HCT116 (cell line): ENCODE measurements at regions not wholly inside any gene's neighbourhood (a gene's known extent, or its start where the extent isn't known, plus 50 kb on each side); places are given as distances from the start of the nearest gene placed in this dataset.

ENCODE experiments used
- ATAC-seq: fragments of 200-7000 bp; cut with Tn5 transposase; 2 replicates; pipeline ENCODE4 v1.9.1; 2020; ENCODE audit warnings: mild to moderate bottlenecking, moderate library complexity
- BruUV-seq: library from RNA; stranded (reverse); fragments of 400-500 nt; replicated peaks from 2 replicates; lab custom pipeline; 2021; lab: Mats Ljungman, UMichigan
- CTCF ChIA-PET: fragments of 300-600 bp; sonication (Branson Sonifier 250); formaldehyde crosslinking; loops from one replicate; lab custom pipeline; 2021; ENCODE audit warnings: antibody characterized with exemption; lab: Charles Lee
- POLR2A ChIA-PET: fragments of 300-600, 350-600 bp; sonication (Branson Sonifier 250); formaldehyde crosslinking; loops from one replicate; lab custom pipeline; 2021; ENCODE audit warnings: antibody characterized with exemption; lab: Charles Lee
- RAD21 ChIA-PET, 2 experiments: fragments of 300-600 bp; sonication (Branson Sonifier 250); formaldehyde crosslinking; loops; one replicate each; lab custom pipeline; 2023; ENCODE audit warnings: low total read pairs in 2 of 2; ENCODE audit not compliant: uncharacterized antibody in 2 of 2, unreplicated experiment in 2 of 2, low non-redundant PET in 1 of 2; lab: Charles Lee
- DNase-seq: peaks from one replicate; pipeline ENCODE4 v3.0.0-alpha.2; 2010; ENCODE audit warnings: low read depth, low spot score
- H2AFZ ChIP-seq: fragments of 200-600 bp; shearing (Covaris generic), sonication (generic); 2 replicates; pipeline ENCODE4 v1.6.1; 2017; ENCODE audit warnings: low read depth, mixed run types, mixed read lengths, antibody characterized with exemption, low read length; ENCODE audit not compliant: poor library complexity, severe bottlenecking
- H3K27ac ChIP-seq: 2 replicates; pipeline ENCODE4 v1.5.1; 2012; ENCODE audit warnings: low read depth, low read length
- H3K27me3 ChIP-seq: fragments of 200-600 bp; sonication (generic); 2 replicates; pipeline ENCODE4 v1.6.1; 2016; ENCODE audit warnings: mixed run types, low read length, mixed read lengths; ENCODE audit not compliant: insufficient read depth
- H3K36me3 ChIP-seq, 2 experiments: fragments of 200-500 bp in 1 of 2; fragments of 200-600 bp in 1 of 2; sonication (Bioruptor generic) in 1 of 2; sonication (generic) in 1 of 2; 2 replicates each; pipeline versions ENCODE4 v1.5.1 to v1.6.1; 2014 to 2016; ENCODE audit warnings: low read length in 2 of 2, inconsistent platforms in 1 of 2, mixed read lengths in 1 of 2, mixed run types in 1 of 2; ENCODE audit not compliant: insufficient read depth in 2 of 2, control insufficient read depth in 1 of 2
- H3K4me1 ChIP-seq, 2 experiments: fragments of 200-600 bp in 1 of 2; sonication (generic) in 1 of 2; 2 replicates each; pipeline versions ENCODE4 v1.5.1 to v1.6.1; 2012 to 2017; ENCODE audit warnings: low read length in 2 of 2, inconsistent platforms in 1 of 2, mild to moderate bottlenecking in 1 of 2, mixed read lengths in 1 of 2, mixed run types in 1 of 2, moderate library complexity in 1 of 2; ENCODE audit not compliant: insufficient read depth in 2 of 2, control insufficient read depth in 1 of 2
- H3K4me2 ChIP-seq: fragments of 200-600 bp; sonication (generic); 2 replicates; pipeline ENCODE4 v1.6.1; 2017; ENCODE audit warnings: mixed run types, low read length, mixed read lengths
- H3K4me3 ChIP-seq, 2 experiments: fragments of 200-600 bp in 1 of 2; sonication (generic) in 1 of 2; replicated peaks in 1 of 2; 2 replicates each; pipeline ENCODE4 v1.5.1; 2011 to 2016; ENCODE audit warnings: low read length in 2 of 2, control low read depth in 1 of 2, low read depth in 1 of 2, mild to moderate bottlenecking in 1 of 2, mixed read lengths in 1 of 2, mixed run types in 1 of 2
- H3K79me2 ChIP-seq: fragments of 200-600 bp; sonication (generic); 2 replicates; pipeline ENCODE4 v1.6.1; 2017; ENCODE audit warnings: mild to moderate bottlenecking, mixed run types, low read length, moderate library complexity, mixed read lengths; ENCODE audit not compliant: insufficient read depth
- H3K9ac ChIP-seq: fragments of 200-600 bp; sonication (generic); 2 replicates; pipeline ENCODE4 v1.6.1; 2016; ENCODE audit warnings: low read length, mixed read lengths
- H3K9me2 ChIP-seq: fragments of 200-600 bp; sonication (generic), shearing (Covaris generic); 2 replicates; pipeline ENCODE4 v1.6.1; 2017; ENCODE audit warnings: mixed run types, mild to moderate bottlenecking, moderate library complexity; ENCODE audit not compliant: insufficient read depth
- H3K9me3 ChIP-seq, 2 experiments: fragments of 200-500 bp in 1 of 2; fragments of 200-600 bp in 1 of 2; sonication (Bioruptor generic) in 1 of 2; sonication (generic) in 1 of 2; 2 replicates each; pipeline ENCODE4 v1.6.1; 2014 to 2017; ENCODE audit warnings: low read length in 2 of 2, mixed read lengths in 2 of 2, inconsistent platforms in 1 of 2, low read depth in 1 of 2, mild to moderate bottlenecking in 1 of 2, mixed run types in 1 of 2, moderate library complexity in 1 of 2; ENCODE audit not compliant: control insufficient read depth in 1 of 2, insufficient read depth in 1 of 2
- H4K20me1 ChIP-seq: fragments of 200-600 bp; sonication (generic), shearing (Covaris generic); 2 replicates; pipeline ENCODE4 v1.6.1; 2017; ENCODE audit warnings: mixed run types, mild to moderate bottlenecking, moderate library complexity; ENCODE audit not compliant: insufficient read depth
- EZH2 ChIP-seq: fragments of 200-600 bp; sonication (generic); IDR thresholded peaks from 2 replicates; pipeline ENCODE4 v1.6.1; 2017; ENCODE audit warnings: antibody characterized with exemption, mixed run types
- JUND ChIP-seq: IDR thresholded peaks from 2 replicates; pipeline ENCODE4 v1.6.1; 2012
- SIN3A ChIP-seq: IDR thresholded peaks from 2 replicates; pipeline ENCODE4 v1.6.1; 2012; ENCODE audit warnings: low read depth
- ZFX ChIP-seq: fragments of 450-650 bp; IDR thresholded peaks from 2 replicates; pipeline ENCODE4 v1.6.1; 2017
- intact Hi-C: fragments of 100-400 bp; cut with micrococcal nuclease; formaldehyde crosslinking; loops from 2 replicates; pipeline ENCODE4 v1.10.0; 2022
- TF ChIP-seq, protein P1 (sequence below): IDR thresholded peaks from 2 replicates; pipeline ENCODE4 v1.6.1; 2011; ENCODE audit warnings: mild to moderate bottlenecking, low read length, moderate library complexity; ENCODE audit not compliant: insufficient replicate concordance; ENCODE audit errors: extremely low read depth
- TF ChIP-seq, protein P2 (sequence below), 3 experiments: fragments of 200-600 bp in 1 of 3; sonication (generic) in 1 of 3; IDR thresholded peaks in 2 of 3; conservative IDR thresholded peaks in 1 of 3; 2 replicates each; pipeline ENCODE4 v1.5.1; 2012 to 2017; ENCODE audit warnings: low read depth in 2 of 3, low read length in 2 of 3, antibody characterized with exemption in 1 of 3, borderline replicate concordance in 1 of 3, control low read depth in 1 of 3, mild to moderate bottlenecking in 1 of 3, mixed read lengths in 1 of 3, mixed run types in 1 of 3, moderate library complexity in 1 of 3; ENCODE audit not compliant: insufficient read depth in 1 of 3
- TF ChIP-seq, protein P3 (sequence below): IDR thresholded peaks from 2 replicates; pipeline ENCODE4 v1.6.1; 2012; ENCODE audit warnings: low read depth
- TF ChIP-seq, protein P4 (sequence below): IDR thresholded peaks from 2 replicates; pipeline ENCODE4 v1.6.1; 2012

DNA sequence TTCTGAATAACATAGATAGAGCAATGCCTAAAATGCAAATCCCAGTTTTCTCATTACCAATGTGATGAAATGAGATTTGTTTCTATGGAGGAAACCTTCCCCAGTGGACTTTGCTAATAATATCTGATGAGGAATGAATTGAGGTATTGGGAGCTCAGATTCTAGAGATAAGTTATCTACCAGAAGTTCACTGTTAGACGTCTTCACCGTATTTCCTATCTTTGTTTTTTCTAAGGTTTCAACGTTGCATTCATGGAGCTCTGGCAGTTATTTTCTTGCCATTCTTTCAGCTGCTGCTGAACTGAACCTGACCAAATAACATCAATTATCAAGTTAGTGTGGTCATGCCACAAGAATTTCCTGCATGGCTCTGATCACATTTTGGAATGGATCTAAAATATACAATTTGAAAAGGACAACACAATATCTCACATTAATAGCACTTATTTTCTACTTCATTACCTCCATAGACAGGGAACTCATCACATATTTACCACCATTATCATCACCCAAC is 511.8 kb upstream of the LCORL start:
- no peaks in the 10 kb centered on the region for H3K4me1 ChIP-seq
- intact Hi-C loops, result no loop called here
- H3K27me3 ChIP-seq, result no peaks in the 10 kb centered on the region
- RAD21 ChIA-PET, result no interaction called here
- H3K27ac ChIP-seq, result no peak overlapping the region
- POLR2A ChIA-PET, result no interaction called here
- no peak overlapping the region for H3K4me2 ChIP-seq
- H2AFZ ChIP-seq, result no peak overlapping the region
- ATAC-seq (no peak), DNase-seq (no peak)
- no peaks in the 10 kb centered on the region for H4K20me1 ChIP-seq
- CTCF ChIA-PET, result no interaction called here
- no peaks in the 10 kb centered on the region for H3K36me3 ChIP-seq
- no peaks in the 10 kb centered on the region for H3K9me2 ChIP-seq
- H3K9me3 ChIP-seq, result no peaks in the 10 kb centered on the region
- TF ChIP-seq EZH2 (no peak), ZFX (no peak), JUND (no peak), SIN3A (no peak)
- TF ChIP-seq, protein P1, sequence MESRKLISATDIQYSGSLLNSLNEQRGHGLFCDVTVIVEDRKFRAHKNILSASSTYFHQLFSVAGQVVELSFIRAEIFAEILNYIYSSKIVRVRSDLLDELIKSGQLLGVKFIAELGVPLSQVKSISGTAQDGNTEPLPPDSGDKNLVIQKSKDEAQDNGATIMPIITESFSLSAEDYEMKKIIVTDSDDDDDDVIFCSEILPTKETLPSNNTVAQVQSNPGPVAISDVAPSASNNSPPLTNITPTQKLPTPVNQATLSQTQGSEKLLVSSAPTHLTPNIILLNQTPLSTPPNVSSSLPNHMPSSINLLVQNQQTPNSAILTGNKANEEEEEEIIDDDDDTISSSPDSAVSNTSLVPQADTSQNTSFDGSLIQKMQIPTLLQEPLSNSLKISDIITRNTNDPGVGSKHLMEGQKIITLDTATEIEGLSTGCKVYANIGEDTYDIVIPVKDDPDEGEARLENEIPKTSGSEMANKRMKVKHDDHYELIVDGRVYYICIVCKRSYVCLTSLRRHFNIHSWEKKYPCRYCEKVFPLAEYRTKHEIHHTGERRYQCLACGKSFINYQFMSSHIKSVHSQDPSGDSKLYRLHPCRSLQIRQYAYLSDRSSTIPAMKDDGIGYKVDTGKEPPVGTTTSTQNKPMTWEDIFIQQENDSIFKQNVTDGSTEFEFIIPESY, result no peak
- TF ChIP-seq, protein P2, sequence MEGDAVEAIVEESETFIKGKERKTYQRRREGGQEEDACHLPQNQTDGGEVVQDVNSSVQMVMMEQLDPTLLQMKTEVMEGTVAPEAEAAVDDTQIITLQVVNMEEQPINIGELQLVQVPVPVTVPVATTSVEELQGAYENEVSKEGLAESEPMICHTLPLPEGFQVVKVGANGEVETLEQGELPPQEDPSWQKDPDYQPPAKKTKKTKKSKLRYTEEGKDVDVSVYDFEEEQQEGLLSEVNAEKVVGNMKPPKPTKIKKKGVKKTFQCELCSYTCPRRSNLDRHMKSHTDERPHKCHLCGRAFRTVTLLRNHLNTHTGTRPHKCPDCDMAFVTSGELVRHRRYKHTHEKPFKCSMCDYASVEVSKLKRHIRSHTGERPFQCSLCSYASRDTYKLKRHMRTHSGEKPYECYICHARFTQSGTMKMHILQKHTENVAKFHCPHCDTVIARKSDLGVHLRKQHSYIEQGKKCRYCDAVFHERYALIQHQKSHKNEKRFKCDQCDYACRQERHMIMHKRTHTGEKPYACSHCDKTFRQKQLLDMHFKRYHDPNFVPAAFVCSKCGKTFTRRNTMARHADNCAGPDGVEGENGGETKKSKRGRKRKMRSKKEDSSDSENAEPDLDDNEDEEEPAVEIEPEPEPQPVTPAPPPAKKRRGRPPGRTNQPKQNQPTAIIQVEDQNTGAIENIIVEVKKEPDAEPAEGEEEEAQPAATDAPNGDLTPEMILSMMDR (IDR thresholded peaks at IDR 0.05 in 2 of 3, conservative IDR thresholded peaks at IDR 0.05 in 1 of 3; ENCODE audit: borderline replicate concordance in 1 of 3, insufficient read depth in 1 of 3, low read depth in 2 of 3, low read length in 2 of 3), result no peak
- TF ChIP-seq, protein P3, sequence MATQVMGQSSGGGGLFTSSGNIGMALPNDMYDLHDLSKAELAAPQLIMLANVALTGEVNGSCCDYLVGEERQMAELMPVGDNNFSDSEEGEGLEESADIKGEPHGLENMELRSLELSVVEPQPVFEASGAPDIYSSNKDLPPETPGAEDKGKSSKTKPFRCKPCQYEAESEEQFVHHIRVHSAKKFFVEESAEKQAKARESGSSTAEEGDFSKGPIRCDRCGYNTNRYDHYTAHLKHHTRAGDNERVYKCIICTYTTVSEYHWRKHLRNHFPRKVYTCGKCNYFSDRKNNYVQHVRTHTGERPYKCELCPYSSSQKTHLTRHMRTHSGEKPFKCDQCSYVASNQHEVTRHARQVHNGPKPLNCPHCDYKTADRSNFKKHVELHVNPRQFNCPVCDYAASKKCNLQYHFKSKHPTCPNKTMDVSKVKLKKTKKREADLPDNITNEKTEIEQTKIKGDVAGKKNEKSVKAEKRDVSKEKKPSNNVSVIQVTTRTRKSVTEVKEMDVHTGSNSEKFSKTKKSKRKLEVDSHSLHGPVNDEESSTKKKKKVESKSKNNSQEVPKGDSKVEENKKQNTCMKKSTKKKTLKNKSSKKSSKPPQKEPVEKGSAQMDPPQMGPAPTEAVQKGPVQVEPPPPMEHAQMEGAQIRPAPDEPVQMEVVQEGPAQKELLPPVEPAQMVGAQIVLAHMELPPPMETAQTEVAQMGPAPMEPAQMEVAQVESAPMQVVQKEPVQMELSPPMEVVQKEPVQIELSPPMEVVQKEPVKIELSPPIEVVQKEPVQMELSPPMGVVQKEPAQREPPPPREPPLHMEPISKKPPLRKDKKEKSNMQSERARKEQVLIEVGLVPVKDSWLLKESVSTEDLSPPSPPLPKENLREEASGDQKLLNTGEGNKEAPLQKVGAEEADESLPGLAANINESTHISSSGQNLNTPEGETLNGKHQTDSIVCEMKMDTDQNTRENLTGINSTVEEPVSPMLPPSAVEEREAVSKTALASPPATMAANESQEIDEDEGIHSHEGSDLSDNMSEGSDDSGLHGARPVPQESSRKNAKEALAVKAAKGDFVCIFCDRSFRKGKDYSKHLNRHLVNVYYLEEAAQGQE, result no peak
- TF ChIP-seq, protein P4, sequence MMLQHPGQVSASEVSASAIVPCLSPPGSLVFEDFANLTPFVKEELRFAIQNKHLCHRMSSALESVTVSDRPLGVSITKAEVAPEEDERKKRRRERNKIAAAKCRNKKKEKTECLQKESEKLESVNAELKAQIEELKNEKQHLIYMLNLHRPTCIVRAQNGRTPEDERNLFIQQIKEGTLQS, result no peak
- no peaks in the 10 kb centered on the region for H3K79me2 ChIP-seq
- H3K4me3 ChIP-seq, result no peak overlapping the region
- H3K9ac ChIP-seq, result no peak overlapping the region
- no TSS peak for BruUV-seq
